Keratinocyte (primary cell): ENCODE measurements at regions not wholly inside any gene's neighbourhood (a gene's known extent, or its start where the extent isn't known, plus 50 kb on each side); places are given as distances from the start of the nearest gene placed in this dataset.

ENCODE experiments used
- DNase-seq: peaks from one replicate; pipeline ENCODE4 v3.0.0-alpha.2; 2011; ENCODE audit warnings: low read depth, missing footprints, low spot score
- FAIRE-seq: peaks from 2 replicates; lab custom pipeline; 2011; peaks lifted over from hg19 to GRCh38; lab: Jason Lieb, UNC
- H2AFZ ChIP-seq: 2 replicates; pipeline ENCODE4 v1.6.0; 2012; ENCODE audit warnings: low read length, control low read depth, inconsistent platforms; ENCODE audit not compliant: control insufficient read depth
- H3K27ac ChIP-seq: 2 replicates; pipeline ENCODE4 v1.5.1; 2011; ENCODE audit warnings: low read length; ENCODE audit not compliant: control insufficient read depth, insufficient read depth
- H3K27me3 ChIP-seq: 3 replicates; pipeline ENCODE4 v1.6.0; 2011; ENCODE audit warnings: low read length; ENCODE audit not compliant: control insufficient read depth, insufficient read depth; ENCODE audit errors: extremely low read depth
- H3K36me3 ChIP-seq, 2 experiments: 2 replicates in 1 of 2; 3 replicates in 1 of 2; pipeline ENCODE4 v1.5.1; 2011; ENCODE audit warnings: low read length in 2 of 2, mild to moderate bottlenecking in 1 of 2; ENCODE audit not compliant: control insufficient read depth in 2 of 2, insufficient read depth in 2 of 2; ENCODE audit errors: extremely low read depth in 1 of 2
- H3K4me1 ChIP-seq: 3 replicates; pipeline ENCODE4 v1.5.1; 2011; ENCODE audit warnings: low read length; ENCODE audit not compliant: control insufficient read depth, insufficient read depth; ENCODE audit errors: extremely low read depth
- H3K4me2 ChIP-seq: 3 replicates; pipeline ENCODE4 v1.6.0; 2011; ENCODE audit warnings: low read depth, low read length; ENCODE audit not compliant: control insufficient read depth, insufficient read depth; ENCODE audit errors: extremely low read depth
- H3K4me3 ChIP-seq, 3 experiments: fragments of 200-600 bp in 1 of 3; sonication (generic) in 1 of 3; 2 replicates in 2 of 3; 3 replicates in 1 of 3; pipeline ENCODE4 v1.5.1; 2011 to 2016; ENCODE audit warnings: low read length in 3 of 3, mild to moderate bottlenecking in 3 of 3, control low read depth in 2 of 3, inconsistent platforms in 1 of 3, low read depth in 1 of 3, mixed read lengths in 1 of 3, mixed run types in 1 of 3, moderate library complexity in 1 of 3; ENCODE audit not compliant: control insufficient read depth in 2 of 3, insufficient read depth in 2 of 3; ENCODE audit errors: extremely low read depth in 1 of 3
- H3K79me2 ChIP-seq: 2 replicates; pipeline ENCODE4 v1.6.0; 2012; ENCODE audit warnings: low read length; ENCODE audit not compliant: control insufficient read depth, insufficient read depth
- H3K9ac ChIP-seq: 3 replicates; pipeline ENCODE4 v1.6.0; 2011; ENCODE audit warnings: low read length; ENCODE audit not compliant: control insufficient read depth, insufficient read depth; ENCODE audit errors: extremely low read depth
- H3K9me1 ChIP-seq: 3 replicates; pipeline ENCODE4 v1.6.0; 2011; ENCODE audit warnings: low read length; ENCODE audit not compliant: control insufficient read depth, insufficient read depth; ENCODE audit errors: extremely low read depth
- H3K9me3 ChIP-seq: 2 replicates; pipeline ENCODE4 v1.5.1; 2012; ENCODE audit warnings: low read depth, low read length; ENCODE audit not compliant: control insufficient read depth
- H4K20me1 ChIP-seq: 3 replicates; pipeline ENCODE4 v1.6.0; 2011; ENCODE audit warnings: low read length; ENCODE audit not compliant: control insufficient read depth, insufficient read depth; ENCODE audit errors: extremely low read depth
- EZH2 ChIP-seq: IDR thresholded peaks from one replicate; pipeline ENCODE4 v1.6.1; 2012; ENCODE audit warnings: inconsistent platforms, mild to moderate bottlenecking, low read length, moderate library complexity
- dilution Hi-C: fragments of 300-500 bp; cut with MboI; formaldehyde crosslinking; loops from one replicate; pipeline ENCODE4 v1.7.0; 2020; ENCODE audit warnings: low sequenced_read_pairs; ENCODE audit not compliant: extremely low pct_ligation_motif_present
- TF ChIP-seq, protein P1 (sequence below), 3 experiments: IDR thresholded peaks in 1 of 3; conservative IDR thresholded peaks in 1 of 3; optimal IDR thresholded peaks in 1 of 3; 2 replicates in 2 of 3; 3 replicates in 1 of 3; pipeline versions ENCODE3 to v1.5.1; 2011; ENCODE audit warnings: low read length in 3 of 3, mild to moderate bottlenecking in 3 of 3, moderate library complexity in 2 of 3, control low read depth in 1 of 3, inconsistent platforms in 1 of 3; ENCODE audit not compliant: insufficient read depth in 2 of 3; ENCODE audit errors: extremely low read depth in 1 of 3

DNA sequence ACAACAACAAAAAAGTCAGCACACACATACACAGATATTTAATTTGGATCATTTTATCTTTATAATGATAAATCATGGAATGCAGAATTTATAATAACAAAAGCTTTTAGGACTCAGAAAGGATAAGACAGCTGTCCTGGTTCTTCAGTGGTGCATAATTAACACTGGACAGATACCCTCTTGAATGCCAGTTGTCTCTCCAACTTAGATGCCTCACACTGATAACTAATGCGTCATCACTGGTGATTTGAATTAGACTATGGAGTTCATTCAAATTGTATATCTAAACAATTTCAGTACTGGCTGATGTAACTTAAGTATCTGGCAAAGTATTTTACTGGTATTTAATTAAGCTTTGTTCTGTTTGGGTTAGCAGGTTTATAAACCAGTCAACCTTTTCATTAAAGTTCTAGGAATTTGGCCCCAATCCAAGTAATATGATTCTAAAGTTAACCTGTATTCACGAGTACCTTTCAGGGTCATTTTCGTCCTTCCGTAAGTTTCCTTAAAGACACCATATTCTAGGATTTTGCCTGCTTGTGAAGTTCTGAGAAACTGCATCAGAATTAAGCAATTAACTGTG is 1199.5 kb upstream of the TMPRSS15 start:
- no peaks in the 10 kb centered on the region for H3K79me2 ChIP-seq
- dilution Hi-C loops: no loop called here

DNA sequence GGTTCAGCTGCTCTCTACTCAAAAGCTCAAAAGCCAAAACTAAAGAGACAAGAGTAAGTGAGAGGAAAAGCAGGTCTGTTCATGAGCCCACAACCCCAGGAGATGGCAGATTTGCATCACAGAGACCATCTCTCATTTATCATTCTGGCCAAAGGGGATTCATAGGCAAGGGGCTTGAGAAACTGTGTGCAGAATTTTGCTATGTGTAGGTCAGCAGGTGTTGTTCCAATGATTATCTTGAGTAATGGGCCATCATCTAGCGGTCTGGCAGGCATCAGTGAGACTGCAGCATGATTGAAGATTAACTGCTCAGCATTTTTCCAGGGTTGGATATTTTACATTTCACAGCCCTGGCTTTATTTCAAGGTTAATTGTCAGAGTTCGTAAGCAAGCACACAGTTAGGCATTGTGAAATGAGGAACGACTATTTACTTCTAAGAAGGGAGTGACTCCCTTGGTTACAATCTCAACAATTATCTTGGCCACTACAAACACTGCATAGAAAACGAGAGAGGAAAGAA is 1204.6 kb upstream of the TMPRSS15 start:
- Histone ChIP-seq H3K9ac (no peak overlapping the region), H4K20me1 (no peaks in the 10 kb centered on the region), H3K4me3 (no peak overlapping the region), H3K9me3 (no peaks in the 10 kb centered on the region), H3K27me3 (no peaks in the 10 kb centered on the region), H3K27ac (no peak overlapping the region), H3K4me2 (no peak overlapping the region), H3K79me2 (no peaks in the 10 kb centered on the region), H3K4me1 (no peaks in the 10 kb centered on the region), H3K36me3 (no peaks in the 10 kb centered on the region), H2AFZ (no peak overlapping the region), H3K9me1 (no peaks in the 10 kb centered on the region)
- TF ChIP-seq EZH2: no peak
- TF ChIP-seq, protein P1, sequence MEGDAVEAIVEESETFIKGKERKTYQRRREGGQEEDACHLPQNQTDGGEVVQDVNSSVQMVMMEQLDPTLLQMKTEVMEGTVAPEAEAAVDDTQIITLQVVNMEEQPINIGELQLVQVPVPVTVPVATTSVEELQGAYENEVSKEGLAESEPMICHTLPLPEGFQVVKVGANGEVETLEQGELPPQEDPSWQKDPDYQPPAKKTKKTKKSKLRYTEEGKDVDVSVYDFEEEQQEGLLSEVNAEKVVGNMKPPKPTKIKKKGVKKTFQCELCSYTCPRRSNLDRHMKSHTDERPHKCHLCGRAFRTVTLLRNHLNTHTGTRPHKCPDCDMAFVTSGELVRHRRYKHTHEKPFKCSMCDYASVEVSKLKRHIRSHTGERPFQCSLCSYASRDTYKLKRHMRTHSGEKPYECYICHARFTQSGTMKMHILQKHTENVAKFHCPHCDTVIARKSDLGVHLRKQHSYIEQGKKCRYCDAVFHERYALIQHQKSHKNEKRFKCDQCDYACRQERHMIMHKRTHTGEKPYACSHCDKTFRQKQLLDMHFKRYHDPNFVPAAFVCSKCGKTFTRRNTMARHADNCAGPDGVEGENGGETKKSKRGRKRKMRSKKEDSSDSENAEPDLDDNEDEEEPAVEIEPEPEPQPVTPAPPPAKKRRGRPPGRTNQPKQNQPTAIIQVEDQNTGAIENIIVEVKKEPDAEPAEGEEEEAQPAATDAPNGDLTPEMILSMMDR (optimal IDR thresholded peaks at IDR 0.05 in 1 of 3, IDR thresholded peaks at IDR 0.05 in 1 of 3, conservative IDR thresholded peaks at IDR 0.05 in 1 of 3; ENCODE audit: extremely low read depth in 1 of 3, insufficient read depth in 2 of 3, low read length in 3 of 3): no peak
- DNase-seq: no peak
- FAIRE-seq: no peak
- dilution Hi-C loops: no loop called here

More for the DNA sequence above, 1199.5 kb upstream of the TMPRSS15 start:
- Histone ChIP-seq H2AFZ (no peak overlapping the region), H3K27ac (no peak overlapping the region), H3K4me1 (no peaks in the 10 kb centered on the region), H3K36me3 (no peaks in the 10 kb centered on the region), H4K20me1 (no peaks in the 10 kb centered on the region), H3K27me3 (no peaks in the 10 kb centered on the region), H3K9me1 (no peaks in the 10 kb centered on the region), H3K9me3 (no peaks in the 10 kb centered on the region), H3K4me3 (no peak overlapping the region), H3K9ac (no peak overlapping the region), H3K4me2 (no peak overlapping the region)
- no peak for DNase-seq
- no peak for TF ChIP-seq EZH2
- TF ChIP-seq, protein P1 (optimal IDR thresholded peaks at IDR 0.05 in 1 of 3, IDR thresholded peaks at IDR 0.05 in 1 of 3, conservative IDR thresholded peaks at IDR 0.05 in 1 of 3; ENCODE audit: extremely low read depth in 1 of 3, insufficient read depth in 2 of 3, low read length in 3 of 3): no peak
- no peak for FAIRE-seq
